ENCODE measurements at regions not wholly inside any gene's neighbourhood (a gene's known extent, or its start where the extent isn't known, plus 50 kb on each side); places are given as distances from the start of the nearest gene placed in this dataset.

GRCh38 chr3:5540532-5540931 is 353.0 kb downstream of the EDEM1 start:
- TF ChIP-seq, protein P1, sequence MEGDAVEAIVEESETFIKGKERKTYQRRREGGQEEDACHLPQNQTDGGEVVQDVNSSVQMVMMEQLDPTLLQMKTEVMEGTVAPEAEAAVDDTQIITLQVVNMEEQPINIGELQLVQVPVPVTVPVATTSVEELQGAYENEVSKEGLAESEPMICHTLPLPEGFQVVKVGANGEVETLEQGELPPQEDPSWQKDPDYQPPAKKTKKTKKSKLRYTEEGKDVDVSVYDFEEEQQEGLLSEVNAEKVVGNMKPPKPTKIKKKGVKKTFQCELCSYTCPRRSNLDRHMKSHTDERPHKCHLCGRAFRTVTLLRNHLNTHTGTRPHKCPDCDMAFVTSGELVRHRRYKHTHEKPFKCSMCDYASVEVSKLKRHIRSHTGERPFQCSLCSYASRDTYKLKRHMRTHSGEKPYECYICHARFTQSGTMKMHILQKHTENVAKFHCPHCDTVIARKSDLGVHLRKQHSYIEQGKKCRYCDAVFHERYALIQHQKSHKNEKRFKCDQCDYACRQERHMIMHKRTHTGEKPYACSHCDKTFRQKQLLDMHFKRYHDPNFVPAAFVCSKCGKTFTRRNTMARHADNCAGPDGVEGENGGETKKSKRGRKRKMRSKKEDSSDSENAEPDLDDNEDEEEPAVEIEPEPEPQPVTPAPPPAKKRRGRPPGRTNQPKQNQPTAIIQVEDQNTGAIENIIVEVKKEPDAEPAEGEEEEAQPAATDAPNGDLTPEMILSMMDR (IDR thresholded peaks at IDR 0.05), result no peak
- no peak for TF ChIP-seq POLR2AphosphoS5 (IDR thresholded peaks at IDR 0.05)
- no peak for TF ChIP-seq POLR2A (IDR thresholded peaks at IDR 0.05)
- TF ChIP-seq EP300 (IDR thresholded peaks at IDR 0.05), result no peak

Measured in stomach (tissue), 4 donors.